Activated CD4-positive, alpha-beta T cell treated with anti-CD3 and anti-CD28 coated beads, Interleukin-2, amount 10 ng/mL, durations not matched to agents 7 days and 5 days (primary cell): ENCODE measurements at regions not wholly inside any gene's neighbourhood (a gene's known extent, or its start where the extent isn't known, plus 50 kb on each side); places are given as distances from the start of the nearest gene placed in this dataset.
"Not testable (repeated sequence)": the region's sequence is repeated elsewhere in the genome, so short reads cannot be mapped to it uniquely, and the experiment has no call there.

Experiments used
- CTCF ChIA-PET: fragments of 350-600 bp; sonication (Branson Sonifier 250); formaldehyde crosslinking; loops from one replicate; lab custom pipeline; 2021; ENCODE audit warnings: antibody characterized with exemption; lab: Charles Lee
- POLR2A ChIA-PET: fragments of 350-600 bp; sonication (Branson Sonifier 250); formaldehyde crosslinking; loops from one replicate; lab custom pipeline; 2021; ENCODE audit warnings: antibody characterized with exemption; lab: Charles Lee
- DNase-seq: peaks from one replicate; pipeline ENCODE4 v3.0.0-alpha.2; 2020
- H3K27ac Mint-ChIP-seq: one replicate; pipeline ENCODE4 v1.8.0; 2021; ENCODE audit warnings: mild to moderate bottlenecking, moderate library complexity, mixed read lengths
- H3K27me3 Mint-ChIP-seq: one replicate; pipeline ENCODE4 v1.8.0; 2021; ENCODE audit warnings: mixed read lengths
- H3K36me3 Mint-ChIP-seq: one replicate; pipeline ENCODE4 v1.8.0; 2021; ENCODE audit warnings: low read depth, mixed read lengths
- H3K4me1 Mint-ChIP-seq: one replicate; pipeline ENCODE4 v1.8.0; 2021; ENCODE audit warnings: mixed read lengths
- H3K4me3 Mint-ChIP-seq: one replicate; pipeline ENCODE4 v1.8.0; 2021; ENCODE audit warnings: mild to moderate bottlenecking, moderate library complexity, mixed read lengths
- H3K9me3 Mint-ChIP-seq: one replicate; pipeline ENCODE4 v1.8.0; 2021; ENCODE audit warnings: mixed read lengths

- Mint-ChIP-seq H3K4me1 (peaks cover 9% of the 10 kb centered on the region), H3K4me3 (no peak overlapping the region)
Observed at GRCh38 chr1:212514056-212514614, 81.4 kb downstream of the NENF start.

GRCh38 chr1:212514782-212515181 lies 82.1 kb downstream of the NENF start:
- no peaks in the 10 kb centered on the region for H3K36me3 Mint-ChIP-seq
- no peak overlapping the region for H3K4me3 Mint-ChIP-seq
- CTCF ChIA-PET, result interaction anchor here (0.6 to 1.2 kb wide), 4 partner anchors 14 to 712 kb away, joined by 3 to 4 read pairs (median 4); no protein-coding TSS in a partner anchor
- H3K9me3 Mint-ChIP-seq, result no peaks in the 10 kb centered on the region
- no peak overlapping the region for H3K27ac Mint-ChIP-seq
- peaks cover 65% of the 10 kb centered on the region for H3K27me3 Mint-ChIP-seq
- DNase-seq, result no peak
- H3K4me1 Mint-ChIP-seq, result peaks cover 9% of the 10 kb centered on the region
- POLR2A ChIA-PET, result no interaction called here

More at GRCh38 chr1:212514056-212514614, 81.4 kb downstream of the NENF start:
- no peaks in the 10 kb centered on the region for H3K9me3 Mint-ChIP-seq
- peak; percentile 20 for DNase-seq
- H3K36me3 Mint-ChIP-seq, result no peaks in the 10 kb centered on the region
- CTCF ChIA-PET, result interaction anchor here (0.6 to 1.2 kb wide), 2 partner anchors 14 to 711 kb away, joined by 3 to 4 read pairs; no protein-coding TSS in a partner anchor
- no peak overlapping the region for H3K27ac Mint-ChIP-seq
- H3K27me3 Mint-ChIP-seq, result peaks cover 65% of the 10 kb centered on the region
- POLR2A ChIA-PET, result no interaction called here

GRCh38 chr1:212515329-212515760 lies 82.6 kb downstream of the NENF start:
- H3K36me3 Mint-ChIP-seq, result no peaks in the 10 kb centered on the region
- no peaks in the 10 kb centered on the region for H3K9me3 Mint-ChIP-seq
- POLR2A ChIA-PET, result no interaction called here
- no peak overlapping the region for H3K4me3 Mint-ChIP-seq
- H3K4me1 Mint-ChIP-seq, result peaks cover 9% of the 10 kb centered on the region
- CTCF ChIA-PET, result interaction anchor here (0.7 to 1.2 kb wide), 2 partner anchors 24 to 36 kb away, joined by 3 to 4 read pairs; no protein-coding TSS in a partner anchor
- H3K27me3 Mint-ChIP-seq, result peaks cover 65% of the 10 kb centered on the region
- no peak overlapping the region for H3K27ac Mint-ChIP-seq
- no peak for DNase-seq

- H3K36me3 Mint-ChIP-seq, H3K4me3 Mint-ChIP-seq, H3K4me1 Mint-ChIP-seq, POLR2A ChIA-PET, H3K9me3 Mint-ChIP-seq, DNase-seq, H3K27ac Mint-ChIP-seq: not testable (repeated sequence)
- CTCF ChIA-PET, result interaction anchor here (0.7 to 1.2 kb wide), 2 partner anchors 24 to 391 kb away, joined by 4 read pairs; no protein-coding TSS in a partner anchor
- H3K27me3 Mint-ChIP-seq, result peaks cover 63% of the 10 kb centered on the region
Observed at GRCh38 chr1:212516012-212516411, 83.3 kb downstream of the NENF start.

- H3K36me3 Mint-ChIP-seq, result no peaks in the 10 kb centered on the region
- CTCF ChIA-PET, result interaction anchor here (1.2 kb wide), 1 partner anchor 29 kb away, joined by 6 read pairs; no protein-coding TSS in a partner anchor
- peaks cover 6% of the 10 kb centered on the region for H3K4me1 Mint-ChIP-seq
- no peaks in the 10 kb centered on the region for H3K9me3 Mint-ChIP-seq
- no peak overlapping the region for H3K4me3 Mint-ChIP-seq
- POLR2A ChIA-PET, result no interaction called here
- H3K27ac Mint-ChIP-seq, result no peak overlapping the region
- H3K27me3 Mint-ChIP-seq, result peaks cover 47% of the 10 kb centered on the region
- DNase-seq, result no peak
Observed at GRCh38 chr1:212518188-212519054, 85.7 kb downstream of the NENF start.

GRCh38 chr1:212519131-212519530 lies 86.4 kb downstream of the NENF start:
- no peaks in the 10 kb centered on the region for H3K9me3 Mint-ChIP-seq
- no peak for DNase-seq
- CTCF ChIA-PET, result interaction anchor here (0.7 to 1.2 kb wide), 4 partner anchors 9 to 29 kb away, joined by 3 to 6 read pairs (median 4); no protein-coding TSS in a partner anchor
- peaks cover 40% of the 10 kb centered on the region for H3K27me3 Mint-ChIP-seq
- H3K4me1 Mint-ChIP-seq, result peaks cover 2% of the 10 kb centered on the region
- no peak overlapping the region for H3K4me3 Mint-ChIP-seq
- H3K36me3 Mint-ChIP-seq, result no peaks in the 10 kb centered on the region
- POLR2A ChIA-PET, result no interaction called here
- H3K27ac Mint-ChIP-seq, result no peak overlapping the region

- no peak overlapping the region for H3K27ac Mint-ChIP-seq
- H3K27me3 Mint-ChIP-seq, result peaks cover 36% of the 10 kb centered on the region
- ChIA-PET POLR2A (no interaction called here), CTCF (interaction anchor here (0.9 to 1.2 kb wide), 3 partner anchors 12 to 89 kb away, joined by 3 read pairs; no protein-coding TSS in a partner anchor)
- DNase-seq, result no peak
- no peaks in the 10 kb centered on the region for H3K9me3 Mint-ChIP-seq
- H3K4me1 Mint-ChIP-seq, result no peaks in the 10 kb centered on the region
- H3K36me3 Mint-ChIP-seq, result no peaks in the 10 kb centered on the region
- no peak overlapping the region for H3K4me3 Mint-ChIP-seq
Observed at GRCh38 chr1:212520299-212520698, 87.6 kb downstream of the NENF start.

GRCh38 chr1:212520746-212521145 lies 87.8 kb upstream of the ATF3 start:
- Mint-ChIP-seq H3K27me3 (peaks cover 32% of the 10 kb centered on the region), H3K9me3 (no peaks in the 10 kb centered on the region), H3K4me3 (no peak overlapping the region), H3K36me3 (no peaks in the 10 kb centered on the region), H3K27ac (no peak overlapping the region), H3K4me1 (no peaks in the 10 kb centered on the region)
- ChIA-PET CTCF (interaction anchor here (0.9 kb wide), 1 partner anchor 89 kb away, joined by 3 read pairs; no protein-coding TSS in a partner anchor), POLR2A (no interaction called here)
- no peak for DNase-seq

- Mint-ChIP-seq H3K36me3 (no peaks in the 10 kb centered on the region), H3K27me3 (peaks cover 17% of the 10 kb centered on the region), H3K9me3 (no peaks in the 10 kb centered on the region), H3K4me1 (no peaks in the 10 kb centered on the region), H3K27ac (no peak overlapping the region), H3K4me3 (no peak overlapping the region)
- DNase-seq, result no peak
- CTCF ChIA-PET, result interaction anchor here (1.1 to 1.6 kb wide), 3 partner anchors 20 to 70 kb away, joined by 3 read pairs; no protein-coding TSS in a partner anchor
- POLR2A ChIA-PET, result no interaction called here
Observed at GRCh38 chr1:212525479-212526110, 83.0 kb upstream of the ATF3 start.

GRCh38 chr1:212526111-212526491 lies 82.5 kb upstream of the ATF3 start:
- no peaks in the 10 kb centered on the region for H3K36me3 Mint-ChIP-seq
- no peak overlapping the region for H3K4me3 Mint-ChIP-seq
- H3K27ac Mint-ChIP-seq, result no peak overlapping the region
- H3K9me3 Mint-ChIP-seq, result no peaks in the 10 kb centered on the region
- no peak for DNase-seq
- peaks cover 20% of the 10 kb centered on the region for H3K27me3 Mint-ChIP-seq
- ChIA-PET POLR2A (no interaction called here), CTCF (interaction anchor here (0.6 to 1.6 kb wide), 4 partner anchors 21 to 1528 kb away, joined by 3 read pairs; no protein-coding TSS in a partner anchor)
- no peaks in the 10 kb centered on the region for H3K4me1 Mint-ChIP-seq

- DNase-seq, result no peak
- Mint-ChIP-seq H3K36me3 (no peaks in the 10 kb centered on the region), H3K27me3 (peaks cover 24% of the 10 kb centered on the region), H3K4me3 (no peak overlapping the region), H3K4me1 (no peaks in the 10 kb centered on the region), H3K9me3 (no peaks in the 10 kb centered on the region), H3K27ac (no peak overlapping the region)
- CTCF ChIA-PET, result interaction anchor here (0.9 to 1.6 kb wide), 4 partner anchors 14 to 30 kb away, joined by 4 to 5 read pairs (median 4); no protein-coding TSS in a partner anchor
- POLR2A ChIA-PET, result no interaction called here
Observed at GRCh38 chr1:212528501-212528900, 80.1 kb upstream of the ATF3 start.

- Mint-ChIP-seq H3K9me3 (no peaks in the 10 kb centered on the region), H3K27me3 (peaks cover 31% of the 10 kb centered on the region), H3K27ac (no peak overlapping the region), H3K36me3 (no peaks in the 10 kb centered on the region), H3K4me1 (no peaks in the 10 kb centered on the region), H3K4me3 (no peak overlapping the region)
- POLR2A ChIA-PET, result no interaction called here
- CTCF ChIA-PET, result interaction anchor here (1.6 kb wide), 1 partner anchor 29 kb away, joined by 5 read pairs; no protein-coding TSS in a partner anchor
- no peak for DNase-seq
Observed at GRCh38 chr1:212529211-212529741, 79.3 kb upstream of the ATF3 start.
